ENCODE measurements at regions not wholly inside any gene's neighbourhood (a gene's known extent, or its start where the extent isn't known, plus 50 kb on each side); places are given as distances from the start of the nearest gene placed in this dataset.

- H3K36me3 ChIP-seq (ENCODE audit: insufficient read depth, low read length) = no peaks in the 10 kb centered on the region
- H3K27ac ChIP-seq (ENCODE audit: low read depth, low read length, poor library complexity, severe bottlenecking) = no peak overlapping the region
- no peaks in the 10 kb centered on the region for H4K20me1 ChIP-seq (ENCODE audit: insufficient read depth, low read length)
- no peaks in the 10 kb centered on the region for H3K79me2 ChIP-seq (ENCODE audit: insufficient read depth, low read depth, low read length)
- no TSS peak for BruUV-seq (replicated peaks)
- no peaks in the 10 kb centered on the region for H3K9me3 ChIP-seq (ENCODE audit: low read length)
- H3K4me1 ChIP-seq (ENCODE audit: insufficient read depth, low read length, poor library complexity, severe bottlenecking) = no peaks in the 10 kb centered on the region
- ChIA-PET CTCF (ENCODE audit: unreplicated experiment) (no interaction called here), POLR2A (interaction anchor here (0.7 kb wide), 1 partner anchor 1796 kb away, joined by 3 read pairs; no protein-coding TSS in a partner anchor)
- intact Hi-C loops (cut with micrococcal nuclease; ENCODE audit: unreplicated experiment) = no loop called here
- H3K9me2 ChIP-seq (ENCODE audit: insufficient read depth, low read length) = no peaks in the 10 kb centered on the region
- no peak for TF ChIP-seq EZH2phosphoT487 (IDR thresholded peaks at IDR 0.05; ENCODE audit: borderline replicate concordance, low read depth, low read length)
- no peak for TF ChIP-seq CTCF (conservative IDR thresholded peaks at IDR 0.05; ENCODE audit: low read length)
- no peak for DNase-seq (ENCODE audit: low spot score)
- no peak overlapping the region for H2AFZ ChIP-seq (ENCODE audit: low read length)
- H3K4me3 ChIP-seq (ENCODE audit: low read depth, low read length, poor library complexity, severe bottlenecking) = no peak overlapping the region
- no peak overlapping the region for H3K4me2 ChIP-seq (ENCODE audit: low read length)
Observed at GRCh38 chr4:64613046-64613445, 203.8 kb upstream of the TECRL start.

GRCh38 chr4:64598066-64598465, 188.8 kb upstream of the TECRL start:
- Histone ChIP-seq H4K20me1 (ENCODE audit: insufficient read depth, low read length) (no peaks in the 10 kb centered on the region), H3K4me1 (ENCODE audit: insufficient read depth, low read length, poor library complexity, severe bottlenecking) (no peaks in the 10 kb centered on the region), H3K79me2 (ENCODE audit: insufficient read depth, low read depth, low read length) (no peaks in the 10 kb centered on the region), H2AFZ (ENCODE audit: low read length) (no peak overlapping the region), H3K9me3 (ENCODE audit: low read length) (no peaks in the 10 kb centered on the region), H3K4me2 (ENCODE audit: low read length) (no peak overlapping the region), H3K36me3 (ENCODE audit: insufficient read depth, low read length) (no peaks in the 10 kb centered on the region), H3K27ac (ENCODE audit: low read depth, low read length, poor library complexity, severe bottlenecking) (no peak overlapping the region), H3K4me3 (ENCODE audit: low read depth, low read length, poor library complexity, severe bottlenecking) (no peak overlapping the region), H3K9me2 (ENCODE audit: insufficient read depth, low read length) (no peaks in the 10 kb centered on the region)
- CTCF ChIA-PET (ENCODE audit: unreplicated experiment) = no interaction called here
- TF ChIP-seq CTCF (conservative IDR thresholded peaks at IDR 0.05; ENCODE audit: low read length) (no peak), EZH2phosphoT487 (IDR thresholded peaks at IDR 0.05; ENCODE audit: borderline replicate concordance, low read depth, low read length) (no peak)
- no TSS peak for BruUV-seq (replicated peaks)
- DNase-seq (ENCODE audit: low spot score) = no peak
- POLR2A ChIA-PET = interaction anchor here (0.7 kb wide), 1 partner anchor 682 kb away, joined by 4 read pairs; no protein-coding TSS in a partner anchor
- intact Hi-C loops (cut with micrococcal nuclease; ENCODE audit: unreplicated experiment) = no loop called here

GRCh38 chr4:64594723-64595122, 185.5 kb upstream of the TECRL start:
- no peak overlapping the region for H2AFZ ChIP-seq (ENCODE audit: low read length)
- H3K27ac ChIP-seq (ENCODE audit: low read depth, low read length, poor library complexity, severe bottlenecking) = no peak overlapping the region
- ChIA-PET CTCF (ENCODE audit: unreplicated experiment) (no interaction called here), POLR2A (no interaction called here)
- no peaks in the 10 kb centered on the region for H3K36me3 ChIP-seq (ENCODE audit: insufficient read depth, low read length)
- no peak overlapping the region for H3K4me3 ChIP-seq (ENCODE audit: low read depth, low read length, poor library complexity, severe bottlenecking)
- no peak for TF ChIP-seq EZH2phosphoT487 (IDR thresholded peaks at IDR 0.05; ENCODE audit: borderline replicate concordance, low read depth, low read length)
- TF ChIP-seq CTCF (conservative IDR thresholded peaks at IDR 0.05; ENCODE audit: low read length) = no peak
- H3K4me1 ChIP-seq (ENCODE audit: insufficient read depth, low read length, poor library complexity, severe bottlenecking) = no peaks in the 10 kb centered on the region
- DNase-seq (ENCODE audit: low spot score) = no peak
- H3K79me2 ChIP-seq (ENCODE audit: insufficient read depth, low read depth, low read length) = no peaks in the 10 kb centered on the region
- no TSS peak for BruUV-seq (replicated peaks)
- H3K4me2 ChIP-seq (ENCODE audit: low read length) = no peak overlapping the region
- no peaks in the 10 kb centered on the region for H3K9me3 ChIP-seq (ENCODE audit: low read length)
- intact Hi-C loops (cut with micrococcal nuclease; ENCODE audit: unreplicated experiment) = no loop called here
- no peaks in the 10 kb centered on the region for H3K9me2 ChIP-seq (ENCODE audit: insufficient read depth, low read length)
- H4K20me1 ChIP-seq (ENCODE audit: insufficient read depth, low read length) = no peaks in the 10 kb centered on the region

Measured in OCI-LY7 (cell line).